ENCODE measurements at regions not wholly inside any gene's neighbourhood (a gene's known extent, or its start where the extent isn't known, plus 50 kb on each side); places are given as distances from the start of the nearest gene placed in this dataset.
A peak's percentile ranks its signal among the peaks of the same experiment; 100 is the strongest.

DNA sequence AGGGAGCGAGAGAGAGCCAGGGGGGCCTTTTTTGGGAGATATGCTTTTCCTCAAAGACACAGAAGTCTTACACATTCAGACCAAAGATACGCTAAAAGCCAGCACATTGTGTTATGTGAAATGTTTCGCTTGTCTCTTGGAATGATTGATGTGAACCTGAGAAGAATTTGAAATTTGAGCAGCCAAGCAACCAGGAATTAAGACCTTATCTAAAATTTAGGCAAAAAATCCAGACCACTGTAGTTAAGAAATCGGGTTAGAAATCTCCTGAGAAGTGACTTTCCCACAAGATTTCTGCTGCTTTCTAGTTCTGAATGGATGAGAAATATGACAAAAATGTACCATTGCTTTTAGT lies 223.2 kb upstream of the GMDS start:
- Histone ChIP-seq H3K4me1 (ENCODE audit: control insufficient read depth, insufficient read depth, low read length) (no peaks in the 10 kb centered on the region), H3K27ac (ENCODE audit: low read length) (no peak overlapping the region), H3K9ac (ENCODE audit: low read length in 2 of 2) (no peak overlapping the region), H3K27me3 (ENCODE audit: control insufficient read depth in 1 of 2, insufficient read depth in 2 of 2, low read length in 2 of 2) (peaks cover 3 to 4% of the 10 kb centered on the region in 2 donors), H3K36me3 (ENCODE audit: control insufficient read depth in 2 of 2, insufficient read depth in 2 of 2, low read length in 2 of 2) (no peaks in the 10 kb centered on the region), H3K9me3 (ENCODE audit: control insufficient read depth in 2 of 2, low read length in 2 of 2) (no peaks in the 10 kb centered on the region), H3K4me3 (ENCODE audit: low read length in 2 of 2) (no peak overlapping the region)

DNA sequence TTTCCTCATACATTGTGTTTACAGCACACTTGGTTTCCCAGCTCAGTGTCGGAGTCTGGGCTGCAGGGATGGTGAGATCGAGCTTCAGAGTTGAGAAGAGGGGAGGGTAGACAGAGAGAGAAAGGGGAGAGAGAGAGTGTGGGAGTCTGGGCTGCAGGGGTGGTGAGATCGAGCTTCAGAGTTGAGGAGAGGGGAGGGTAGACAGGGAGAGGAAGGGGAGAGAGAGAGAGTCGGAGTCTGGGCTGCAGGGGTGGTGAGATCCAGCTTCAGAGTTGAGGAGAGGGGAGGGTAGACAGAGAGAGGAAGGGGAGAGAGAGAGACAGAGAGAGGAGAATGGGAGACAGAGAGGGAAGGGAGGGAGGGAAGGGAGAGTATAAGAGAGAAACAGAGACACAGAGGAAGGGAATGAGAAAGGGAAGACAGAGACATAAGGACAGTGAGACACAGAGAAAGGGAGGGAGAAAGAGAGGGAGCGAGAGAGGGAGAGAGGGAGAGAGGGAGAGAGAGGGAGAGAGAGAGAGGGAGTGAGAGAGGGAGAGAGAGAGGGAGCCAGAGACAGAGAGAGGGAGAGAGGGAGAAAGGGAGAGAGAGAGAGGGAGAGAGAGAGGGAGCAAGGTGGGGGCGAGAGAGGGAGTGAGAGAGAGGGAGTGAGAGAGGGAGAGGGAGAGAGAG lies 222.7 kb upstream of the GMDS start:
- no peak overlapping the region for H3K27ac ChIP-seq (ENCODE audit: low read length)
- H3K4me1 ChIP-seq (ENCODE audit: control insufficient read depth, insufficient read depth, low read length) = no peaks in the 10 kb centered on the region
- no peaks in the 10 kb centered on the region for H3K36me3 ChIP-seq (ENCODE audit: control insufficient read depth in 2 of 2, insufficient read depth in 2 of 2, low read length in 2 of 2)
- no peaks in the 10 kb centered on the region for H3K9me3 ChIP-seq (ENCODE audit: control insufficient read depth in 2 of 2, low read length in 2 of 2)
- no peak overlapping the region for H3K9ac ChIP-seq (ENCODE audit: low read length in 2 of 2)
- no peak overlapping the region for H3K4me3 ChIP-seq (ENCODE audit: low read length in 2 of 2)
- H3K27me3 ChIP-seq (ENCODE audit: control insufficient read depth in 1 of 2, insufficient read depth in 2 of 2, low read length in 2 of 2) = peaks cover 3 to 4% of the 10 kb centered on the region in 2 donors

DNA sequence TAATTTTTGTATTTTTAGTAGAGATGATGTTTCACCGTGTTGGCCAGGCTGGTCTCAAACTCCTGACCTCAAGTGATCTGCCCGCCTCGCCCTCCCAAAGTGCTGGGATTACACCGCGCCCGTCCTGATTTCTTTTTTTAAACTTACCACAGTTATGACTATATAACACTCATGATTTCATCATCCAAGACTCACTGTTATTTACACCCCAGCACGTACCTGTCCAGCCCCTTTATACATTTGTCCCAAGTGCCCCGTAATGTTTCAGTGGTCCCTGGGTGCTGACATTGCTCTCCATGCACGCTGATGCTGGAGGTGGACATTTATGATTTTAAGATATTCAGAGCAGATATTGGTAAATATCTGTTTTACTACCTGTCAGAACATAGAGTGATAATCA lies 219.9 kb upstream of the GMDS start:
- peaks cover 3 to 4% of the 10 kb centered on the region in 2 donors for H3K27me3 ChIP-seq (ENCODE audit: control insufficient read depth in 1 of 2, insufficient read depth in 2 of 2, low read length in 2 of 2)
- H3K27ac ChIP-seq (ENCODE audit: low read length) = no peak overlapping the region
- H3K9me3 ChIP-seq (ENCODE audit: control insufficient read depth in 2 of 2, low read length in 2 of 2) = no peaks in the 10 kb centered on the region
- no peak overlapping the region for H3K9ac ChIP-seq (ENCODE audit: low read length in 2 of 2)
- no peak overlapping the region for H3K4me3 ChIP-seq (ENCODE audit: low read length in 2 of 2)
- H3K4me1 ChIP-seq (ENCODE audit: control insufficient read depth, insufficient read depth, low read length) = no peaks in the 10 kb centered on the region
- no peaks in the 10 kb centered on the region for H3K36me3 ChIP-seq (ENCODE audit: control insufficient read depth in 2 of 2, insufficient read depth in 2 of 2, low read length in 2 of 2)

DNA sequence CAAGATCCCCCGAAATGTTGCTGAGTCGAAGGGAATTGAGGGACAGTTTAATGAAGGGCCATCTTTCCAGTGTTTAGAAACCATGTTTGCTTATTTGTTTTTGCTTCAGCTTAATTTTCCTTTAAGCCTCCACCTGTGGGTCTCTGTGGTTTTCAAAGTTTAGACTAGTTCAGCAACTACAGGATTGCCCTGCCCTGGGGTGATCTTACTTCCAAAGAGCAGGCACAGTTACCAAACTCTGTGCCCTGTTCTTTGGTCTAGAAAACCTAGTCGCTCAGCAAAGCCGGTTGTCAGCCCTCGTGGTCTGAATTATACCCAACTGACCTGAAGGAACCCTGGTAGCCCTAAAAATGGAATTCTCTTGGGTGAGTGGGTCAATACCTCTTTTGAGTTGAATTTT lies 219.2 kb upstream of the GMDS start:
- H3K4me1 ChIP-seq (ENCODE audit: control insufficient read depth, insufficient read depth, low read length) = no peaks in the 10 kb centered on the region
- no peaks in the 10 kb centered on the region for H3K36me3 ChIP-seq (ENCODE audit: control insufficient read depth in 2 of 2, insufficient read depth in 2 of 2, low read length in 2 of 2)
- H3K9ac ChIP-seq (ENCODE audit: low read length in 2 of 2) = no peak overlapping the region
- H3K4me3 ChIP-seq (ENCODE audit: low read length in 2 of 2) = no peak overlapping the region
- no peaks in the 10 kb centered on the region for H3K9me3 ChIP-seq (ENCODE audit: control insufficient read depth in 2 of 2, low read length in 2 of 2)
- no peak overlapping the region for H3K27ac ChIP-seq (ENCODE audit: low read length)
- peaks cover 3 to 4% of the 10 kb centered on the region in 2 donors for H3K27me3 ChIP-seq (ENCODE audit: control insufficient read depth in 1 of 2, insufficient read depth in 2 of 2, low read length in 2 of 2)

DNA sequence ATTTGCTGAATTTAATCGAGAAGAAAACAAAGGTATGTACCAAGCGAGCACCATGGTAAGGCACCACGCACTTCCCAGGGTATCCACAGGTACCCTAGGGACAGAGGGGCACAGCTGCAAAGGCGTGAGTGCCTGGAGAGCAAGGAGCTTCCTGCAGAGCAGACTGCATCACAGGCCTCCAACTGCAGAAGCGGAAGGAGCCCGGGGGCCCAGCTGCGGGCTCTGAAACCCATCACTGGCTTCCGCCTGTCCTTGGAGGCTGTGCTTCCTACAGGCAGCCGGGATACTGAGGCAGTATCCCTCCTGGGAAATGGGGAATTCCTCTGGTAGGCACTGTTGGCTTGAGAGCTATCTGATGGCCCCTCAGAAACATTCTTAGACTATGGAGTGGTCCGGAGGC lies 217.4 kb upstream of the GMDS start:
- Histone ChIP-seq H3K4me1 (ENCODE audit: control insufficient read depth, insufficient read depth, low read length) (no peaks in the 10 kb centered on the region), H3K27me3 (ENCODE audit: control insufficient read depth in 1 of 2, insufficient read depth in 2 of 2, low read length in 2 of 2) (peaks cover 3 to 4% of the 10 kb centered on the region in 2 donors), H3K4me3 (ENCODE audit: low read length in 2 of 2) (no peak overlapping the region), H3K9ac (ENCODE audit: low read length in 2 of 2) (no peak overlapping the region), H3K27ac (ENCODE audit: low read length) (no peak overlapping the region), H3K36me3 (ENCODE audit: control insufficient read depth in 2 of 2, insufficient read depth in 2 of 2, low read length in 2 of 2) (no peaks in the 10 kb centered on the region), H3K9me3 (ENCODE audit: control insufficient read depth in 2 of 2, low read length in 2 of 2) (no peaks in the 10 kb centered on the region)

DNA sequence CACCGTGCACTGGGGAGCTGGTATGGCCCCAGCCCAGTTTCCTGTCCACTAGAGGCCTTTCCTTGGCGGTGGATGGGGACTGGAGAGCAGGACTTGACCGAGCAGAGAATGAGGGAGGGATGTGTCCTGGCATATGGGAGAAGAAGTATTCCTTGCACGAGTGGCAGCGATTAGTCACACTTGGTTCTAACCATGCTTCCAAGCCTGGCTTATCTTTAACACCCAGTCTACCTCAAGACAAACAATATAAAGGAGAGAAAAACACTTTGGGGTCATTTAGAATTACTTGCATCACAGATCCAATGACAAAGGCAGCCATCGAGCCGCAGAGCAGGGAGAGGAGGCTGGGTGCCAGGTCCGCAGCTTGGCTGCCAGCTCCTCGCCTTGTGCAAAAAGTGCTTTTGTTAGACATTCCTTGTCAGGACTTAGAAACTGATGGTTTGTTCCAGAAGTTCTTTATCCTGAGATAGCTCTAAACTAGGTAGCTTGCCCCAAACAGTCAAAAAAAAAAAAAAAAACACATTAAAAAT lies 214.9 kb upstream of the GMDS start:
- Histone ChIP-seq H3K4me1 (ENCODE audit: control insufficient read depth, insufficient read depth, low read length) (no peaks in the 10 kb centered on the region), H3K9me3 (ENCODE audit: control insufficient read depth in 2 of 2, low read length in 2 of 2) (no peaks in the 10 kb centered on the region), H3K9ac (ENCODE audit: low read length in 2 of 2) (no peak overlapping the region), H3K27ac (ENCODE audit: low read length) (no peak overlapping the region), H3K36me3 (ENCODE audit: control insufficient read depth in 2 of 2, insufficient read depth in 2 of 2, low read length in 2 of 2) (no peaks in the 10 kb centered on the region), H3K27me3 (ENCODE audit: control insufficient read depth in 1 of 2, insufficient read depth in 2 of 2, low read length in 2 of 2) (no peaks in the 10 kb centered on the region), H3K4me3 (ENCODE audit: low read length in 2 of 2) (no peak overlapping the region)

DNA sequence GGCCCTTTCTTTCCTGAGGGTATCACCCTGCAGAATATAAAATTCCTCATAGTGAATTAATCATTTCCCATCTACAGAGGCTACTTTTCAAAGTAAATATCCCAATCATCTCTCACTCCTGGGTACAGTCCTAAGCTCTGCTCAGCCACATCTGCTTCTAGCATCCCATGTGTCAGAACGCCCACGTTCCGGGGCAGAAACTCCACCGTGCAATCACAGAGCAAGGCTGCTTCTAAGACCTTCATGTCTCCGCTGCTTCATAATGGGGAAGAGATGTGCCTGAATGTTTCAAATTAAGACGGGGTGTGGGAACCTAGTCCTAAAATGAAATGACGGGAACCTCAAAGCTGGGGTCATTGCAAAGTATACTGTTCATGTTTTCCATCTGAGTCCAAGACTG lies 208.8 kb upstream of the GMDS start:
- no peak overlapping the region for H3K27ac ChIP-seq (ENCODE audit: low read length)
- no peaks in the 10 kb centered on the region for H3K4me1 ChIP-seq (ENCODE audit: control insufficient read depth, insufficient read depth, low read length)
- no peaks in the 10 kb centered on the region for H3K27me3 ChIP-seq (ENCODE audit: control insufficient read depth in 1 of 2, insufficient read depth in 2 of 2, low read length in 2 of 2)
- no peak overlapping the region for H3K9ac ChIP-seq (ENCODE audit: low read length in 2 of 2)
- H3K36me3 ChIP-seq (ENCODE audit: control insufficient read depth in 2 of 2, insufficient read depth in 2 of 2, low read length in 2 of 2) = no peaks in the 10 kb centered on the region
- H3K4me3 ChIP-seq (ENCODE audit: low read length in 2 of 2) = no peak overlapping the region
- H3K9me3 ChIP-seq (ENCODE audit: control insufficient read depth in 2 of 2, low read length in 2 of 2) = no peaks in the 10 kb centered on the region

DNA sequence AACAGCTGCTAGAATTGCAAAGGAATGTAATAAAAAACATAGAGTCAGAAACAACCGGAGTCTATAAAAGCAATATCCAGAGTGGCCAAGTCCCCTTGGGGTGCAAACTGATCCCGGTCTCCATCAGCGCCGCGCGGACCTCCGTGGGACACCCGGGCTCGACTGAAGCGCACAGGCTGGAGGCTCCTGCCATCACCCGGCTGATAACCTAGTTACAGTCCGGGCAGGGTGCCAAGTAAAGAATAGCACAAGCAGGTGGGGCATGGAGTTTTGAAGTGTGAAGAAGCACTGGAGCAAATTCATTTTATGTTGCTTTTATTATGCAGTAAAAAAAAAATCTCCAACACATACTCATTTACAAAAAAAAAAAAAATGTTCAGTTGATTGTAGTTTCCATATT lies 205.1 kb upstream of the GMDS start:
- Histone ChIP-seq H3K9ac (ENCODE audit: low read length in 2 of 2) (no peak overlapping the region), H3K4me3 (ENCODE audit: low read length in 2 of 2) (no peak overlapping the region), H3K4me1 (ENCODE audit: control insufficient read depth, insufficient read depth, low read length) (no peaks in the 10 kb centered on the region), H3K9me3 (ENCODE audit: control insufficient read depth in 2 of 2, low read length in 2 of 2) (no peaks in the 10 kb centered on the region), H3K27ac (ENCODE audit: low read length) (no peak overlapping the region), H3K36me3 (ENCODE audit: control insufficient read depth in 2 of 2, insufficient read depth in 2 of 2, low read length in 2 of 2) (no peaks in the 10 kb centered on the region), H3K27me3 (ENCODE audit: control insufficient read depth in 1 of 2, insufficient read depth in 2 of 2, low read length in 2 of 2) (no peaks in the 10 kb centered on the region)

DNA sequence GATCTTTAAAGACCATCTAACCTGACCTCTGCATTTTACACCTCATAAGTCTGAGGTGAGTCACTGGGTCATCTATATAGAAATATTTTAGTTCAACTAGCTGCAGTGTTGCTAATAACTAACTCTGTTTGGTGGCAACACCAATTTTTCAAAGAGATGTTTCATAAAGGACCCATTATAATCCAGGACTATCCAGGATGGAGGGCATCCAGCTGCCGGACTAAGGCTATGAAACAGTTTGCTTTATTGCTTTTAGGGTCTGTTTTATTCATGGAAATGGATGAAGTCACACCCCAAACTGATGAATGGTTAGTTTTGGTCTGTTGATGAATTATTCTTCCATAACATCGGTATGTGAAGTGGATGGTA lies 204.2 kb upstream of the GMDS start:
- Histone ChIP-seq H3K9ac (ENCODE audit: low read length in 2 of 2) (no peak overlapping the region), H3K4me1 (ENCODE audit: control insufficient read depth, insufficient read depth, low read length) (no peaks in the 10 kb centered on the region), H3K4me3 (ENCODE audit: low read length in 2 of 2) (no peak overlapping the region), H3K9me3 (ENCODE audit: control insufficient read depth in 2 of 2, low read length in 2 of 2) (no peaks in the 10 kb centered on the region), H3K27me3 (ENCODE audit: control insufficient read depth in 1 of 2, insufficient read depth in 2 of 2, low read length in 2 of 2) (no peaks in the 10 kb centered on the region), H3K27ac (ENCODE audit: low read length) (no peak overlapping the region), H3K36me3 (ENCODE audit: control insufficient read depth in 2 of 2, insufficient read depth in 2 of 2, low read length in 2 of 2) (no peaks in the 10 kb centered on the region)

DNA sequence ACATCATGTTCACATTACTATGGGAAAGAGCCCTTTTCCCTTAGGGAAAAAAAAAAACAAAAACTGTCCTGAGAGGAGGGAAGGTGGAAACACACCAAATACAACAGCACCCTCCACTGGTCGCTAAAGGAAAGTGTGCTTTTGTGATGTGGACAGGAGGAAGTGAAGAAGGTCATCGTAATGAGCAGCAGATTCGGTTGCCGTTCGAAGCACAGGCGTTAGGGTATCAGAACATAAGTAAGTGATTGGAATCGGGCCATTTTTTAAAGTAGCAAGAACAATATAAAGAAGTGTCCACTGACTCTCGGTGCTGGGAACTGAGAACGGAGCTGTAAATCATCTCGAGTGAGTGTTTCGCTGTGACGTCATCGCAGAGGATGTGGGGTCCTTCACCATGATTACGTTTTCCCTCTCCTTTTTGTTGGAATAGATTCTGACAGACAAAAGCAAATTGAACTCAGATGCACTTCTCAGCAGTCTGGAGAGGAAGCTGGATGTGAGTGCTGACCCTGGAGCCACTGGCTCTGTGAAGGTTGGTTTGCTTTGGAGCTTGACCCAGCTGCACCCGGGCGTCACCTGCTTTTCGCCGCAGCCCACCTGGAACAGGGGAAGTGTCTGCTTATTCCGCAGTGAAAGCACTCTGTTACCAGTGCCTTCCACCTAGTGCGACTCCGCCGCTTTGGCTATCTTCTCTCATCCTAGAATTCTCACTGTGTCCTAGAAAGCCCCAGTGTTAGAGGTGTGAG lies 203.6 kb upstream of the GMDS start:
- Histone ChIP-seq H3K4me1 (ENCODE audit: control insufficient read depth, insufficient read depth, low read length) (no peaks in the 10 kb centered on the region), H3K27me3 (ENCODE audit: control insufficient read depth in 1 of 2, insufficient read depth in 2 of 2, low read length in 2 of 2) (no peaks in the 10 kb centered on the region), H3K4me3 (ENCODE audit: low read length in 2 of 2) (peak overlapping the region; percentile 2 to 47), H3K36me3 (ENCODE audit: control insufficient read depth in 2 of 2, insufficient read depth in 2 of 2, low read length in 2 of 2) (no peaks in the 10 kb centered on the region), H3K9me3 (ENCODE audit: control insufficient read depth in 2 of 2, low read length in 2 of 2) (no peaks in the 10 kb centered on the region), H3K9ac (ENCODE audit: low read length in 2 of 2) (no peak overlapping the region), H3K27ac (ENCODE audit: low read length) (no peak overlapping the region)

DNA sequence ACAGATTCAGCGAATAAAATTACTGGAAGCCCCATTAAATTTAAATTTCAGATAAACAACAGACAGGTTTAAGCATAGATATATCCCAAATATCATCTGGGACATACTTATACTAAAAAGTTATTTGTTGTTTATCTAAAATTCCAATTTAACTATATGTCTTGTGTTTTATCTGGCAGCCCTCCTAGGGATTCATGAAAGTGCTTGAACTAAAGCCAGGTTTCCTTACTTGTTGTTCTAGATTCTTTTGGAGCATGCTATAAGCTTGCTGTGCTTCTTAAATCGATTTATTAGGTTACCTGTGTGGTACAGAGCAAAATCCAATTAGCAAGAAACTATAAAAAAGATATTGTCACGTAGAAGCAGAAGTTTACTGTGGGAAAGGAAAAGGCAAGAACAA lies 202.5 kb upstream of the GMDS start:
- Histone ChIP-seq H3K4me1 (ENCODE audit: control insufficient read depth, insufficient read depth, low read length) (no peaks in the 10 kb centered on the region), H3K27ac (ENCODE audit: low read length) (no peak overlapping the region), H3K4me3 (ENCODE audit: low read length in 2 of 2) (no peak overlapping the region), H3K27me3 (ENCODE audit: control insufficient read depth in 1 of 2, insufficient read depth in 2 of 2, low read length in 2 of 2) (no peaks in the 10 kb centered on the region), H3K9ac (ENCODE audit: low read length in 2 of 2) (no peak overlapping the region), H3K36me3 (ENCODE audit: control insufficient read depth in 2 of 2, insufficient read depth in 2 of 2, low read length in 2 of 2) (no peaks in the 10 kb centered on the region), H3K9me3 (ENCODE audit: control insufficient read depth in 2 of 2, low read length in 2 of 2) (no peaks in the 10 kb centered on the region)

Data from stomach smooth muscle (tissue), 2 donors.